ENCODE measurements at regions not wholly inside any gene's neighbourhood (a gene's known extent, or its start where the extent isn't known, plus 50 kb on each side); places are given as distances from the start of the nearest gene placed in this dataset.
"Not testable (repeated sequence)": the region's sequence is repeated elsewhere in the genome, so short reads cannot be mapped to it uniquely, and the experiment has no call there.

DNA sequence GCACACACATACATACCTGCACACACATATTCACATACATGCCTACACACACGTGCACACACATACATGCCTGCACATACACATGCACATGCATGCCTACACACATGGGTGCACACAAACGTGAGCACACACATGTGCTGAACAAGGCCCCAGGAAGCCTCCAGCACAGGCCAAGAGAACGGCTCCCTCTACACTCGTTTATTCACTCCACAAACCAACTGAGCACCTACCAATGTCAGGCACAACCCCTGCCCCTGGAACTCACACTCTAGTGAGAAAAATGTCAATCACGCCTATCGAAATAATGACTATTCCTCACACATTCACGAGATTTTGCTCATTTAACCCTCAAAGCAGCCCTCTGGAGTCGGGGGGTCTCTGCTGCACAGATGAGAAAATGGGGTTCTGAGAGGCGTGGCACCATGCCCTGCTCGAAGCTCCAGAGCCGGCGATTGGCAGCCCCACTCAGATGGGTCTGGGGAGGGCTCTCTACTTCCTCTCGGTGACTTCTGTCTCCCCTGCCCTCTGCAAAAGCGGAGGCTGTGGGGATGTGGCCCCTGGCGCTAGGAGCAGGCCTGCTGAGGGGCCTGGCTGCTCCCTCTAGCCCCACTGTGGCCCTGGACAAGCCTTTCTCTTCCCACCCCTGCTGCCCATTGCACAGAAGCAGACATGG is 90.2 kb upstream of the RUNX3 start:
- no peak for DNase-seq

DNA sequence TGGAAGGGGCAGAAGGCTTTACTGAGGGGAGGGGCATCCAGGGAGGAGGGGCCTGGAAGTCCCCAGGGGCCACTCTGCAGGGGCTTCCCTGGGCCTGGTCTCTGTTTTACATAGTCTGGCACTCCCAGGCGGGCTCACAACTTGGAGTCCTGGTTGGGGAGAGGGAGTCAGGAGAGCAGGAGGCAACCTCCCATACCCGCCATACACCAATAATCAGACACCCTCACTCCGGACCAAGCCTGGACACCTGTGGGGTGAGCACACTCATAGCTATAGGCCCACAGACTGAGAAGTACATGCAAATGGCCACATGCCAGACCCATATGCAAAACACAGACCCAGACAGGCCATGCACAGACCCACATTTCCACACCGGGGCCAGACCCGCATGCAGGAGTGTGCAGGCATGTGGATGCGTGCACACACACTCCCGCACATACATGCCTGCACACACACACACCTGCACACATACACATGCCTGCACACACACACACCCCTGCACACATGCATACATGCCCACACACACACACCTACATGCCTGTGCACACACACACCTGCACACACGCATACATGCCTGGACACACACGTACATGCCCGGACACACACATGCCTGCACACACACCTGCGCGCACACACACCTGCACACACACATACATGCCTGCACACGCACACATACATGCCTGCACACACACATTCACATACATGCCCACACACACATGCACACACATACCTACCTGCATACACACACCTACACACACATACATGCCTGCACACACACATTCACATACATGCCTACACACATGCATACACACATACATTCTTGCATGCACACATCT is 89.5 kb upstream of the RUNX3 start:
- no peak for DNase-seq

DNA sequence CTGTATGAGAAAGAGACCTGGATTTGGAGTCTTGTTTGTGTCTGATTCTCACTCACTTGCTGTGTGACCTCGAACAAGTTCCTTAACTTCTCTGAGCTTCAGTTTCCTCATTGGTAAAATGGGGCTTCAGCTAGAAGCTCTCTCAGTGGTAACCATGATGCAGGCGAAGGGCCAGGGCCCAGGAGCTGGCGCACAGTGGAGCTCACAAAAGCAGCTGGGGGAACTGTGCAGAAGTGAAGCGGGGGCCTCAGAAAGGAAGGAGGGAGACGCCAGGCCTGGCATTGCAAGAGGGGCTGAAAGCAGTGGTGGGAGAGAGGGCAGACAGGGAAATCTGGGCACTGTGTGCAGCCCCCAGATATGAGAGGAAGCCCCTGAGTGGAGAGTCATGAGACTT is 88.9 kb upstream of the RUNX3 start:
- no peak for DNase-seq

DNA sequence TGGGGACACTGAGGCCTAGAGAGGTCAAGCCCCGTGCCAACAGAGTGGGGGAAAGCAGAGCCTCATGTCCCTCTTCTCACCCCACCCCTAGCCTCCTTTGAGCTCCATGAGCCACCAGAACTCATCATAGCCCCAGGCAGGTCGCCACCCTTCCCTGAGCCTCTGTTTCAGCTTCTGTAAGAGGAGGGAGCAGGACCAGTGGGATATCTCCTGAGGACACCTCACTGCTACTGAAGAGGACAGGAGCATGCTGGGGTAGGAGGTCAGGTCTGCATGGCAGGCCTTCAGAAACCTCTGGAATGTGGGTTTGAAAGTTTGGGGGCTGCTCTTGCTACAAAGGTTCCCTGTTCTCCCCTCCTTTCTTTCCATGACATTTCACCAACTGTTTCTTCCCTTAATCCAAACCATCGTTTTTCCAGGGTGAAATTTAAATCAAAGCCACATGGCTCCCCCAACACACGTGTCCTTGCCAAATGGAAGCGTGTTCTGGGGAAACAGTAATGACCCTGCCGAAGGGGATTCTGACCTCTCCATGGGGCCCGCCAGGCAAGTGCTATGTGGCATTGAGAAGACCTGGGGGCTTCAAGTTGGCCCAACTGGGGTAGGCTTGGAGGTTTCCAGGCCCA is 88.1 kb upstream of the RUNX3 start:
- no peak for DNase-seq

DNA sequence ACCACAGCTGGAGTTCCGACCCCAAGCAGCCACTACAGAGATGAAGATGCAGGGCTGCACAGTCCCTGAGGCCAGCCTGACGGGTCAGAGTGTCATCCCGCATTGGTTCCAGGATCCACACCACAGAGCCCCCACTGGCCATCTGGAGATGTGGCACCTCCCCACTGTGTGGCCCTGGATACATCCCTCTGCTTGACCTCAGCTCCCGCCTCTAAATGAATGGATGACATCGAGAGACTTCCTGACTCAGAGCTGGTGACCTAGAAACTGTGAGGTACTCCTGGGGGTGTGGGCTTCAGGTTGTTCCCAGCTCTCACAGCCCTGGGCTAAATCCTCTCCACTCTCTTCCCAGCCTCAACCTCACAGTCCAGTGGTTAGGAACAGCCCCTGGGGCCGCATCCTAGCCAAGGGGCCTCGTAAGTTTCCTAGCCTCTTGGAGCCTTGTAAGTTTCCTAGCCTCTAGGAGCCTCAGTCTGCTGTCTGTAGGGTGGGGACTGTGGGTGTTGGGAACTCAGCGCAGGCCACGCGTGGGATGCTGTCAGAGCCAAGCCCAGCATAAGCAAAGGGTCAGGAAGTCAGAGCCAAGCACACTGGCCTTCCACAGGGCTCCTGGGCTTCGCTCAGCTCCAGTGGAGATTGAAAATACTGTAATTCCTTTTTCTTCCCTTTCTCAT is 87.5 kb upstream of the RUNX3 start:
- DNase-seq: no peak

DNA sequence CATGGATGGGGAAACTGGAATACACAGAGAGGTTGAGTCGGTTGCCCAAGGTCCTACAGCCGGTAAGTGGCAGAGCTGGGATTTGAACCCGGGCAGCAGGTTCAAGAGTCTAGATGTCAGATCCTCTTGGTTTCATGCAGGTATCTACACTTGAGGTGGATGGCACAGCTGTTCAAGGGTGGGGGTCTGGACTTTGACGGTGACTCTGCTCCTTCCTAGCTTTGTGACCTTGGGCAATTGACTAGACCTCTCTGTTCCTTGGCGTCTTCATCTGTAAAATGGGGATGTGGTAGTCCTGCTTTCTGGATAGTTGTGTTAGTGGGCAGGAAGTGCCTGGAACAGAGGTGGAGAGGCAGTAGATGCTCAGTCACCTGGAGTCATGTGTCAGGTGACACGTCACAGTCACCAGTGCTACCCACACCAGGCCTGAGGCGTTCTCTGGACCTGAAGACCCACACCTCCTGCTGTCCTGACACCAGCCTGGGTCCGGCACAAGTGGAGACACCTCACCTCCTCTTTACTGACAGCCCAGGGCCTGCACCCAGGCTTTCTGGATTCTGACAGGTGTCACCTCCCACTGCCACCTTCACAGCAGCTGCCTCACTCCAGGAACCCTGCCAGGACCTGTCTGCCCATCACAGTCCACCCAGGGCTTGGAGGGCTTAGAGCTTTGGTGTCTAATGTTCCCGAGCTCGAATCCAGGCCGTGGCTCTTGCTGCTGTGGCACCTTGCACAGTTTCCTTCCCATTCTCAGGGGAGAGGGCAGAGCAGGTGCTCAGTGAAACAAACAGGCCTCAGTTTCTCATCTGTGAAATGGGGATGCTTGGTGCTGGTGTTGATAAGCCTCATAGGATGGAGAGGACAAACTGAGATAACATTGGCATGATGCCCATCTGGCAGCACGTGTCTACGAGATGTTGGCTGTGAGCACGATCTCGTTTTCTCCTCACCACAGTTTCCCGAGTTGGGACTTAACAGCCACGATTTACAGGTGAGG is 83.2 kb upstream of the RUNX3 start:
- DNase-seq: no peak

DNA sequence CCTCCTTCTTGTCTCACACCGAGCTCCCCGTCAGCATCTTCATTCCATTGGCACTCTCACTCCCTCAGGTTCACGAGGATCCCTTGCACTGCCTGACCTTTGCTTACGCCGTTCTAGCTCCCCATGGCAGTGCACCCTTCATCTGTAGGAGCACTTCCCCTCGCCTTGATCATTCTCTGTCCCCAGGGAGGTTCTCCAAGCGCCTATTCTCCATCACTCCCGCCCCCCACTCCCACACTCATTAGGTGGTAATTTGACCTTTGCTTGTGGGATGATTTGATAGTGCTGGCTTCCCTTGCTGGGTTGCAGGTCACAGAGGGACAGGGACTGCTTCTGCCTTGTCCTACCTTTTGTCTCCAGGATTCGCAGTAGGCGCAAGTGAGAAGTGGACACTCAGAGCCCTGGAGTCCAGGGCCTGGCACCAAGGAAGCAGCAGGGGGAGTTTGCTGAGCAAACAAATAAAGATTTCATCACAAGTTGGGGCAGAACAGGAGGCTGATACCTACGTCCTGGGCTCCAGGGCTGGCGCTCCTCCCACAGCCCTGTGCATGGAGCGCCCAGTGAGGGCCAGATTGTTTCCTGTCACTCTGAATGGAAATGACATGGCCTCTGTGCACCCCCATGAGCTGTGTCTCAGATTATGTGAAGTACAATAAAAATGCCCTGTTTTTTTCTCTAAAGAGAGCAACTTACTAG is 82.0 kb upstream of the RUNX3 start:
- DNase-seq: no peak

DNA sequence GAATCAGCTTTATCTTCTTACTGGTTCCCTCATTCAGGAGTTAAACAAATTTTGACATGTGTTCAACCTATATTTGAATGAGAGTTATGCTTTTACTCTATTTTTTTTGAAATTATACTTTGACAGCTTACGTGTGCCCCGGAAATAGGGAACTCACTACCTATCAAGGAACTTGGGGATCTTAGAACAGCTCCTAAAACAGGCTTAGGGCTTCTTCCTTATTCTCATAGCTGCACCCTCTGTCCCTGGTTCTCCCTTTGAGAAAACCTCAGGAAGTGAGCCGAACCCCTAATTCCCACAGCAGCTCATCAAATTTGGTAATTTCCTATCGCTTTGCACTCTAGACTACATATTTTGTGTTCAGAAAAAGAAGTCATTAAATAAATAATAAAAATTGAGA is 81.2 kb upstream of the RUNX3 start:
- no peak for DNase-seq

DNA sequence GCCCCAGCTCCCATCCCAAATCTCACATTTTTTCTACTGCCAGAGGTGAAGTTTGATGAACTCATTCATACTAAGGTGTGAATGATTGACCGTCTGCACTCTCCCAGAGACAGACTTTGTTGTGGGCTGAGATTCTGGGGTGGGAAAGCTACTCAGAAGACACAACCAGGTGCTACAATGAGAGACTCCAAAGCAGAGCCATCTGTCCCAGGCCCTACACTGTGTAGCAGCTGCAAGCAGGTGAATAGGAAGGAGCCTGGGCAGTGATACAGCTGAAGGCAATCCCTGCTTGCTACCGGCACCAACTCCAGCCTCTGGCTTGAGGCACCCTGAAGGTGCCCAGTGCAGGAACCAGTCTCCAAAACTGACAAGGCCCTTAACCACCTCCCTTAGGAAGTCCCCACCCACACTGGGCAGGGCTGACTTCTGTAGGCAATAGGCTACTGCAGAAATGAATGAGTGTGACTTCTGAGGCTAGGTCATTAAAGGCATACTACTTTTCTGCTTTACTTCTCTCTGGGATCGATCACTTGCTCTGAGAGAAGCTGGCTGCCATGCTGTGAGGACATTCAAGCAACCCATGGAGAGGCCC is 79.7 kb upstream of the RUNX3 start:
- DNase-seq: peak; percentile 63 to 75

DNA sequence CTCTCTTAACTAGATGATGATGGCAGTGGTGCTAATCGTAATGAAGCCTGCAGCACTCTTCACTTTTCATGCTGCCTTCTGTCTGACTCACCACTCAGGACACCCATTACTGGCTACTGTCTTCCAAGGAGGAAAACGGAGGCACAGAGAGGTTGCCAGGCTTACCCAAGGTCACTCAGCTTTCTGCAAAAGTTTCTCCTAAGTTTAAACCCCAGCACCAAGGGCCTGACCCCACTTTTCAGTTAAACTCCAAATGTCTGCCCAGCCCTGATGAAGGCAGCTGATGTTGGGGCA is 78.1 kb upstream of the RUNX3 start:
- no peak for DNase-seq

DNA sequence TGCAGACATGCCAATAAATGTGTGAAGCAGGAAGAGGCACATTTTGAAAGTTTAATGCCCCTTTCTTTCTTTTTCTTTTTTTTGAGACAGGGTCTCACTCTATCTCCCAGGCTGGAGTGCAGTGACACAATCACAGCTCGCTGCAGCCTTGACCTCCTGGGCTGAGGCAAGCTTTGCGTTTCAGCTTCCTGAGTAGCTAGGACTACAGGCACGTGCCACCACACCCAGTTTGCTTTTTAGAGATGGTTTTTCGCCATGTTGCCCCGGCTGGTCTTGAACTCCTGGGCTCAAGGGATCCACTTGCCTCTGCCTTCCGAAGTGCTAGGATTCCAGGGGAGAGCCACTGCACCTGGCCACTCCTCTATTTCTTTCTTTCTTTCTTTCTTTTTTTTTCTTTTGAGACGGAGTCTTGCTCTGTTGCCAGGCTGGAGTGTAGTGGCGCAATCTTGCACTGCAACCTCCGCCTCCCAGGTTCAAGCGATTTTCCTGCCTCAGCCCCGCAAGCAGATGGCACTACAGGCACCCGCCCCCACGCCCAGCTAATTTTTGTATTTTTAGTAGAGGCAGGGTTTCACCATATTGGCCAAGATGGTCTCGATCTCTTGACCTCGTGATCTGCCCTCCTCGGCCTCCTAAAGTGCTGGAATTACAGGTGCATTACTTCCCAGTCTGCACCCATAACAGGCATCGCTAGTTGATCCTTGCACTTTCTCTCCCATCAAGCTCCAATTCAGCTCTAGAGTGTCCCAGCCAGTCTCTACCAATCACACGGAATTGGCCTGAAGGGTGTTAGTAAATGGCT is 77.5 kb upstream of the RUNX3 start:
- not testable (repeated sequence) for DNase-seq

DNA sequence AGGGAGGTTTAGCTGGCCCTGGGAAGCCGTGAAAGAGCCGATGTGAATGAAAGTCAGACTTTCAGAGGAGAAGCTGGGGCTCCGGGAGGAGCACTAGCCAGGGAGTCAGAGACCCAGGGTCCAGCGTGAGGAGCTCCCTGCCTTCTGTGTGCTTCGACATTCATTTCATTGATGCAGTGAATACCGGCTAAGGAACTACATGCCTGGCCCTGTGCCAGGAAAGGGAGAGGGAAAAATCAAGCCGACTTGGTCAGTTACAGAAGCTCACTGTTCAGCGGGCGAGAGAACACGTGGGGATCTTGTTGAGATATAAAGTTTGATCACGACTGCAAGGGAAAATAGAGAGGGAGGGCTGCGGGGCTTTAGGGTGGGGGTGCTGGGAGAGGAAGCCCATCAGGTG is 76.7 kb upstream of the RUNX3 start:
- no peak for DNase-seq

DNA sequence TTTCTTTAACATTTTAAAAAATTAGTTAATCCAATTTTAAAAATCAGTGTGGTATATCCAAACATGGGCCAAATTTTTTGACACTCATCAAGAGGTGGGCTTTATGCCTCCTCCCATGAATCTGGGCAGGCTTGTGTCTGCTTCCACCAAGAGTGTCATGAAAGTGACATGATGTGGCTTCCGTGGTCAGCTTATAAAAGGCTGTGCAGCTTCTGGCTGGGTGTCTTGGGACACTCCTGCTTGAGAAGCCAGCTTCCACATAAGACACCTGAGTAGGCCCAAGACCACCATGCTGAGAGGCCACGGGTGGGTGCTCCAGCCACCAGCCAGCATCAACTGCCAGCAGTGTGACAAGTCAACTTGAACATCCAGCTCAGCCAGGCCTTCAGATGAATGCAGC is 74.3 kb upstream of the RUNX3 start:
- no peak for DNase-seq

DNA sequence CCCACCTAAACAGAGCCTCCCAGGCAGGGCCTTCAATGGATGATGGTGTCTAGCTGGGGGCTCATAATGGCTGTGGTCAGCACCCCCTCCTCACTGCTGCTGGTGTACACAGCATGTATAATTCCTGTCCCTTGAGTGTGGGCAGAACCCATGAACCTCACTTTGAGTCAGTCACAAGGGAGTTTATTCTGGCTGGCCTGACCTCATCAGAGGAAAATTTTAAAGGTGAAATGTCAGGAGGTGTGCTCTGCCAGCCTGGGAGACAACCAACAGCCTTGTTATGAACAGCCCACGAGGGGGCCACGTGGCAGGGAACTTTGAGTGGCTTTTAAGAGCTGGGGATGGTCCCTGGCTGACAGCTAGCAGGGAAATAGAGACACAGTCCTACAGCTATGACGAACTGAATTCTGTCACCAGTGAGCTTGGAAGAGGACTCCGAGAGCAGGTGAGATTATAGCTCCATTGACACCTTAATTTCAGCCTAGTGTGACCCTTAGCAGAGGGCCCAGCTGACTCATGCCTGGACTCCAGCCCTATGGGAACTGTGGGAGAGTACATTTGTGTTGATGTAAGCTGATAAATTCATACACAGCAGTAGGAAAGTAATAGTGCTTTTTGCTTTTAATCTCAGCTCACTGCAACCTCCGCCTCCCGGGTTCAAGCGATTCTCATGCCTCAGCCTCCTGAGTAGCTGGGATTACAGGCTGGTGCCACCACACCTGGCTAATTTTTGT is 73.5 kb upstream of the RUNX3 start:
- peak in 1 of 2 experiments; percentile 56 for DNase-seq

DNA sequence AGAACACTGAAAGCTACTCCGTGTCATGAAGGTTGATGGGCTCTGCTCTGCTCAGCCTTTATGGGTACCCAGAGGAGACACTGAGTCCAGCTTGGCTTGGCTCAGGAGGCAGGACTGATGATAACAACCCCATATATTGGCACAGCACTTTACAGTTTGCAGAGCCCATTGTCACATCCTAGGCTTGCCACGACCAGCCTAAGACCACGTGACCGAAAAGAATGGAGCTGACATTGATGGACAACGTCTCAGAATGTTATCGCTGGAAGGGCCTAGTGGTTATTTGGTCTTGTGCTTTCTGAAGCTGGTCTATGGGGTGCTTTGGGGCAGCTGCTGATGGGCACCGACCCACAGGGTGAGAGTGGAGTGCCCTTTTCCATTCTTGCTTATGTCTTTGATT is 72.9 kb upstream of the RUNX3 start:
- DNase-seq: no peak

DNA sequence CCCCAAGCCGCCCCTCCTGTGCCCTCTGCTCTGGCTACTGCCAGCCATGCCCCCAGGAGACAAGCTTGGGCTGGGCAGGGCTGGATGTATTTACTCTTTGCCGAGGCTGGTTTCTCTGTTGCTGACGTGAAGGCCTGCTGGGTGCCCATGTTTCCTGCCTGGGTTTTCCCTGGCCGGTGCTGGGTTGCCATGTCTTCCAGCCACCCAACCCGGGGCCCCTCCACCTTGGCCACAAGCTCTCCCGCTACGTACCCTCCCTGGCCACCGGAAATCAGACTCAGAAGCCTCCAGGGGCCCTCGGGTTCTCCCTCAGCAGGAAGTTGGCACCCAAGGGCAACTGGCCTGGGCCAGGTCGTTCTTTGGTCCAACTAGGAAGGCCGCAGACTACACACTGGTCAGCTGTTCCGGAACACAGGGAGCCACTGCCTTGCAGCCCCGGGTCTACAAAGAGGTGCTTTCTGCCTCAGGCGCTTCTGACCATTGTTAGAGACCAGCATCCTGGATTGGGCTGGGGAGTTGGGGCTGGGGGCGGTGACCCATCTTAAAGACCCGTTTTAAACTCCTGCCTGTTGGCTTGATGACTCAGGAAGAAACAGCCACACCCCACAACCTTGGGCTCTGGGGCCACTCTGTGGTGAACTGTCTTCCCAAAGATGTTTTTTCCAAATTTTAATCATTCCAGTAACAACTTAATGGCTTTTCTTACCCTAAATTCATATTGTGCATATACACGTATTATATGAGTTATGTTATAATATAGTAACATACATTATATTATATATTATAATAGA is 71.2 kb upstream of the RUNX3 start:
- peak in 1 of 2 experiments; percentile 41 for DNase-seq

DNA sequence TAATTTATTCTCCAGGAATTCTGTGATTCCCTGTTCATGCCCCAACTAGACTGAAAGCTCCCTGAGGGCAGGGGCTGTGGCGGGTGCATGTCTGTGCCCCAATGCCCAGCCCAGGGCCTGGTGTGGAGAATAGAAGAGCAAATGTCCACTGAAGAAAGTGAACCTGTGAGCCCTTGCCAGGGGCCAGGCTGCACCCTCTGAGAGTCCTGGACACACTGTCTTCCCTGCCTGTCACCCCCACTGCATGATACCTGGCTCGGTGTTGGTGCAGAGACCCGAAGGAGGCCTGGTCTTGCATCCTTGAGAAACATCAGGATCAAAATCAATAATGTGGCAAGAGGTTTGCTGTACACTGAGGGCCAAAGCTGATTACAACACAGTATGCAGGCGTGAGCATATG is 69.8 kb upstream of the RUNX3 start:
- DNase-seq: no peak

DNA sequence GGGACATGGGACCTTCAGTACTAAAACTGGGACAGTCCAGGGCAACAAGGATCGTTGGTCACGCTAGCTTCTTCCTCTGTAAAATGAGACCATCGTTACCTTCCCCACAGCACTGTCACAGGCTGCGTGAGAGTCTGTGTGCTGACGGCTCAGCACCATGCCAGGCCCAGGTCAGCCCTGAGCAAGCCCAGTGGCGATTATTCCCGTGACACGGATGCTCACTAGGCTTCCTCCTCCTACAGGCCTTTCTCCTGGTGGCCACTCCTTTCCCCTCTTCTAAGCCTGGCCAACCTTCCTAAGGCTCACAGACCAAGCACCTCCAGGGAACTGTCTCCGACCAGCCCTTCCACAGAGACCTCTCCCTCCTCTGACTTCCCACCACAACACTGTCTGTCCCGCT is 69.3 kb upstream of the RUNX3 start:
- DNase-seq: no peak
